ENCODE measurements at regions not wholly inside any gene's neighbourhood (a gene's known extent, or its start where the extent isn't known, plus 50 kb on each side); places are given as distances from the start of the nearest gene placed in this dataset.

DNA sequence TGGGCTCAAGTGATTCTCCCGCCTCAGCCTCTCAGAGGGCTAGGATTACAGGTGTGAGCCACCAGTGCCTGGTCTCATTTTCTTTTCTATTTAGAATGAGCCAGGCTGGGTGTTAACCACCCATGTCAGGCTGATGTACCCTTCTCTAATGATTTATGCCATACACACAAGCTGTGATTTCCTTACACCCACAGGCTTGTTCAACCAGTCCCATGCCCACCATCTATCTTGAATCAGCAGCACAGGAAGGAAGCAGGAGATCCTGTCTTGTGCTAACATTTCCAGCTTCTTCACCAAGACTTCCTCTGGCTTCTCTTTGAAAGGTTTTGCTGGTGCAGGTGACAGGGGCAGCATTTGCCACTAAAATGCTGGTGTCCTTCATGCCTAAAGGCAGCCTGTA is 176.4 kb downstream of the GATA3 start:
- no peak for TF ChIP-seq REST (IDR thresholded peaks at IDR 0.05; ENCODE audit: low read depth, low read length)
- no peak for TF ChIP-seq MAX (IDR thresholded peaks at IDR 0.05; ENCODE audit: low read depth, low read length)
